Prostate gland (tissue), 2 donors: ENCODE measurements at regions not wholly inside any gene's neighbourhood (a gene's known extent, or its start where the extent isn't known, plus 50 kb on each side); places are given as distances from the start of the nearest gene placed in this dataset.

Experiments used
- CTCF ChIP-seq, 4 experiments: fragments of 200-600 bp in 2 of 4; fragments of 450-650 bp in 2 of 4; sonication (generic) in 2 of 4; IDR thresholded peaks; 1 replicate in 3 of 4; 2 replicates in 1 of 4; pipeline ENCODE4 v1.5.1; 2016 to 2019; ENCODE audit warnings: antibody characterized with exemption in 4 of 4, mild to moderate bottlenecking in 2 of 4, moderate library complexity in 2 of 4
- POLR2A ChIP-seq: fragments of 450-650 bp; IDR thresholded peaks from one replicate; pipeline ENCODE4 v1.6.1; 2016; ENCODE audit warnings: antibody characterized with exemption, mild to moderate bottlenecking
- POLR2AphosphoS5 ChIP-seq: sonication (generic); formaldehyde crosslinking; IDR thresholded peaks from one replicate; pipeline ENCODE4 v1.6.1; 2017; ENCODE audit warnings: antibody characterized with exemption

DNA sequence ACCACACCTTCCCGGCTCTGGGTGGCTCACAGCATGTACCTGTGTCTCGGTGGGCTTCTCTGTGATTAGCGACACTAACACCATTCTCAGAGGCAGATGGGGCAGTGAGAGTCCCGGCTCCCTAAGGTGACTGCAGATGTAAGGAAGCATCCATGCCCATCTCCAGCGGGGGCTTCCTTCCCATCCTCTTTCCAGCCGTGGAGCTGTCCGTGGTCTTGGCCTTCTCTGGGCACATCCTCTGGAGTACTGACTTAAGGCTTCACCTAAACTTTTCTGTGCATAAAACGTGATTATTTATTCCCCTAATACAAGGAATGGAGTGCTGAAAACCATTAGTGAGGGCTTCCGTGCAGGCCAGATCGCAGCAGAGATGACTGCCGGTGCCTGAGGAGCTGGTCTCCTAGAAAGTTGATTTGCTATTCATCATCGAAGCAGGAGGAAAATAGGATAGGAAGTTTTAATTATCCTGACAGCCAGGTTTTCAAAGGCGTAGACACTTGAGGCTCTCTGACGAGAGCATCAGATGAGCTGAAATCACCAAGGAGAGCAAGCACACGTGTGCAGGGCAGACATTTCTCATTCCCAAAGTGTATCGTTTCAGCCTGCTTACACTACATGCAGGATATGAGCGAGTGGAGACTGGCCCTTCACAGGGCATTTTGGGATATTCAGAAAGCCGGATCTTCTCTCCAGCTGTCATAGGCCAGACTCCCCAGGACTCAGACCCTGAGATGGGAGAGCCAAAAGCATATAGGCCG lies 186.1 kb upstream of the SALL3 start:
- TF ChIP-seq CTCF (IDR thresholded peaks at IDR 0.05) (no peak), POLR2A (no peak), POLR2AphosphoS5 (no peak)
